GM12891 (cell line): ENCODE measurements at regions not wholly inside any gene's neighbourhood (a gene's known extent, or its start where the extent isn't known, plus 50 kb on each side); places are given as distances from the start of the nearest gene placed in this dataset.

Experiments used
- POLR2AphosphoS5 ChIP-seq: IDR thresholded peaks from 2 replicates; pipeline ENCODE4 v1.6.1; 2011; ENCODE audit warnings: low read depth, low read length, control low read depth
- TAF1 ChIP-seq: IDR thresholded peaks from 2 replicates; pipeline ENCODE4 v1.6.1; 2011; ENCODE audit warnings: low read depth, low read length, control low read depth

DNA sequence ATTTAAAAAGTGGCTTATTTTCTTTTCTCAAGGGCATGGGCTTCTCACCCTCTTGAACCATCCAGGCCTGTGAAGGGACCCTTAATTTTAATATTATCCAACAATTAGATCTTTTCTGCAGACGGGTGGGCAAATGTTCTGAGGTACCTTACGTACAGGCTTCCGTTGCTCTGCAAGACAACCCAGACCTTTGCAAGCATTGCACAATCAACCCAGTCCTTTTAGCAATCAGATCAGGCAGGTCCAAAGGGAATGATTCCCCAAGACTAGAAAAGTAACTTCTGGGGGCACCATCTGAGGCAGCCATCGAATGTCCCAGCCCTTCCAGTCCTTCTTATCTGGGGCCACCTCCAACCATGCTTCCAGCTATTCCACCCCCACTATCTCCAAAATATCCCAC lies 67.3 kb upstream of the TACR3 start:
- TF ChIP-seq TAF1 (no peak), POLR2AphosphoS5 (no peak)
